Mesothelial cell of epicardium (in vitro differentiated cells): ENCODE measurements at regions not wholly inside any gene's neighbourhood (a gene's known extent, or its start where the extent isn't known, plus 50 kb on each side); places are given as distances from the start of the nearest gene placed in this dataset.

Experiments
- DNase-seq, 2 experiments: peaks; one replicate each; pipeline ENCODE4 v3.0.0; 2021; ENCODE audit warnings: low spot score in 2 of 2; ENCODE audit not compliant: unreplicated experiment in 2 of 2
- H3K27ac Mint-ChIP-seq: 2 replicates; pipeline ENCODE4 v1.8.0; 2021; ENCODE audit warnings: mixed read lengths
- H3K27me3 Mint-ChIP-seq: 2 replicates; pipeline ENCODE4 v1.8.0; 2021; ENCODE audit warnings: low read depth, mixed read lengths
- H3K36me3 Mint-ChIP-seq: 2 replicates; pipeline ENCODE4 v1.8.0; 2021; ENCODE audit warnings: mixed read lengths
- H3K4me1 Mint-ChIP-seq: 2 replicates; pipeline ENCODE4 v1.8.0; 2021; ENCODE audit warnings: mixed read lengths
- H3K4me3 Mint-ChIP-seq: 2 replicates; pipeline ENCODE4 v1.8.0; 2021; ENCODE audit warnings: mild to moderate bottlenecking, moderate library complexity, mixed read lengths
- H3K9me3 Mint-ChIP-seq: 2 replicates; pipeline ENCODE4 v1.8.0; 2021; ENCODE audit warnings: mixed read lengths
- CTCF ChIP-seq: fragments of 200-600 bp; sonication (generic); IDR thresholded peaks from one replicate; pipeline ENCODE4 v1.5.0; 2021; ENCODE audit warnings: antibody characterized with exemption; ENCODE audit not compliant: unreplicated experiment

GRCh38 chr7:111676167-111676566 is 113.9 kb upstream of the IMMP2L start:
- H3K9me3 Mint-ChIP-seq = no peaks in the 10 kb centered on the region

GRCh38 chr7:111672901-111673300 is 110.6 kb upstream of the IMMP2L start:
- H3K27me3 Mint-ChIP-seq = peaks cover 18% of the 10 kb centered on the region
- TF ChIP-seq CTCF = no peak
- no peaks in the 10 kb centered on the region for H3K36me3 Mint-ChIP-seq
- no peaks in the 10 kb centered on the region for H3K4me1 Mint-ChIP-seq
- no peak overlapping the region for H3K27ac Mint-ChIP-seq
- no peak overlapping the region for H3K4me3 Mint-ChIP-seq
- H3K9me3 Mint-ChIP-seq = no peaks in the 10 kb centered on the region
- no peak for DNase-seq

More at GRCh38 chr7:111676167-111676566, 113.9 kb upstream of the IMMP2L start:
- peaks cover 16% of the 10 kb centered on the region for H3K27me3 Mint-ChIP-seq
- no peak overlapping the region for H3K27ac Mint-ChIP-seq
- TF ChIP-seq CTCF = no peak
- no peaks in the 10 kb centered on the region for H3K36me3 Mint-ChIP-seq
- H3K4me1 Mint-ChIP-seq = peaks cover 12% of the 10 kb centered on the region
- H3K4me3 Mint-ChIP-seq = no peak overlapping the region
- no peak for DNase-seq

GRCh38 chr7:111671927-111672326 is 109.6 kb upstream of the IMMP2L start:
- peaks cover 18% of the 10 kb centered on the region for H3K27me3 Mint-ChIP-seq
- H3K4me1 Mint-ChIP-seq = no peaks in the 10 kb centered on the region
- DNase-seq = no peak
- no peaks in the 10 kb centered on the region for H3K9me3 Mint-ChIP-seq
- no peaks in the 10 kb centered on the region for H3K36me3 Mint-ChIP-seq
- H3K4me3 Mint-ChIP-seq = no peak overlapping the region
- TF ChIP-seq CTCF = no peak
- H3K27ac Mint-ChIP-seq = no peak overlapping the region

GRCh38 chr7:111668711-111669110 is 106.4 kb upstream of the IMMP2L start:
- no peaks in the 10 kb centered on the region for H3K4me1 Mint-ChIP-seq
- no peak overlapping the region for H3K4me3 Mint-ChIP-seq
- H3K27ac Mint-ChIP-seq = no peak overlapping the region
- DNase-seq = no peak
- H3K27me3 Mint-ChIP-seq = peaks cover 13% of the 10 kb centered on the region
- no peaks in the 10 kb centered on the region for H3K9me3 Mint-ChIP-seq
- H3K36me3 Mint-ChIP-seq = no peaks in the 10 kb centered on the region
- no peak for TF ChIP-seq CTCF

GRCh38 chr7:111667488-111667887 is 105.2 kb upstream of the IMMP2L start:
- H3K4me3 Mint-ChIP-seq = no peak overlapping the region
- no peaks in the 10 kb centered on the region for H3K9me3 Mint-ChIP-seq
- TF ChIP-seq CTCF = no peak
- H3K4me1 Mint-ChIP-seq = no peaks in the 10 kb centered on the region
- DNase-seq = no peak
- H3K36me3 Mint-ChIP-seq = no peaks in the 10 kb centered on the region
- H3K27ac Mint-ChIP-seq = no peak overlapping the region
- H3K27me3 Mint-ChIP-seq = peaks cover 8% of the 10 kb centered on the region

- Mint-ChIP-seq H3K27ac (no peak overlapping the region), H3K9me3 (no peaks in the 10 kb centered on the region), H3K4me3 (no peak overlapping the region), H3K36me3 (no peaks in the 10 kb centered on the region), H3K27me3 (peaks cover 3% of the 10 kb centered on the region), H3K4me1 (no peaks in the 10 kb centered on the region)
- no peak for DNase-seq
- no peak for TF ChIP-seq CTCF
Observed at GRCh38 chr7:111666260-111666659, 104.0 kb upstream of the IMMP2L start.
